HG03521 (cell line): ENCODE measurements at regions not wholly inside any gene's neighbourhood (a gene's known extent, or its start where the extent isn't known, plus 50 kb on each side); places are given as distances from the start of the nearest gene placed in this dataset.

Experiments used
- ATAC-seq: cut with Tn5 transposase; IDR thresholded peaks from one replicate; pipeline ENCODE4 v1.9.1; 2021; ENCODE audit warnings: mild to moderate bottlenecking, moderate library complexity; ENCODE audit not compliant: unreplicated experiment

DNA sequence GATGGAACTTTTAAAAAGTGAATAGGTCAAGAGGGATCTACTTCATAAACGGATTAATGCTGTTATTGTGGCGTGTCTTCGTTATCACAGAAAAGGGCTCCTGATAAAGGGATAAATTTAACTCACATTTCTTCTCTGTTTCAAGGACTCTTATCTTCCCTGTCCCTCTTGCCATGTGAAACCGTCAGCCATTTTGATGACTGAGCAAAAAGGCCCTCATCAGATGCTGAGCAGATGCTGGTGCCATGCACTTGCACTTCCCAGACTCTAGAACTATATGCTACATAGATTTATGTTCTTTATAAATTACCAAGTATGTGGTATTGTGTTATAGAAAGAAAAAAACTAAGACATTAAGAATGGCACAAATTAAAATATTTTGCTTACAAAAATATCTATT, 1011.8 kb upstream of the GBE1 start:
- no peak for ATAC-seq

DNA sequence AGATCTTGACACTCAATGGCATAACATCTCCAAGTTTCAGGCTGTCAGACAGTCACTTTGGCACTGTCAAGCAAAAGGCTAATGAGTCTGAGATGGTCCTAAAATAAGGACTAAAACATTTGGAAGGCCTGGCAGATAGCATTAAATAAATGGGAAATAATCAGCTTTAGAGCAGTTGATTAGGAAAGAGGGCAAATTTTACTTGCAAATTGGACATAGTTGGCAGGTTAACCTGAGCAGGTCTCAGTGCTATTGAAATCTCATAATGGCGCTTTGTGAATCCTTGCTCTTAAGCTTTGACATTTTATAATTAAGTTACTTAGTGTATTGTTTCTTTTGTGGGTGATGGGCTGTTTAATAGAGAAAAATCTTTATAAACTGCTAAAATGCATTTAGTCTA, 1003.1 kb upstream of the GBE1 start:
- ATAC-seq, result no peak

DNA sequence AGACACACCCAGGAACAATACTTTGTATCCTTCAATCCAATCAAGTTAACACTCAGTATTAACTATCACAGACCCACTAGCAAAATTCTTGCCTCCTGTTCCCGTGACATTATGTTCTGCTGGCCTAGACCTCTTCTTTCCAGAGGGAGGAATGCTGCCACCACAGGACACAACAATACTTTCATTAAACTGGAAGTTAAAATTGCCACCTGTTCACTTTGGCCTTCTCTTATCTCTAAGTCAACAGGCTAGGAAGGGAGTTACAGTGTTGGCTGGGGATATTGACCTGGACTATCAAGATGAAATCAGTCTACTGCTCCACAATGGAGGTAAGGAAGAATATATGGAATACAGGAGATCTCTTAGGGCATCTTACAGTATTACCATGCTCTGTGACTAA, 1000.4 kb upstream of the GBE1 start:
- no peak for ATAC-seq

DNA sequence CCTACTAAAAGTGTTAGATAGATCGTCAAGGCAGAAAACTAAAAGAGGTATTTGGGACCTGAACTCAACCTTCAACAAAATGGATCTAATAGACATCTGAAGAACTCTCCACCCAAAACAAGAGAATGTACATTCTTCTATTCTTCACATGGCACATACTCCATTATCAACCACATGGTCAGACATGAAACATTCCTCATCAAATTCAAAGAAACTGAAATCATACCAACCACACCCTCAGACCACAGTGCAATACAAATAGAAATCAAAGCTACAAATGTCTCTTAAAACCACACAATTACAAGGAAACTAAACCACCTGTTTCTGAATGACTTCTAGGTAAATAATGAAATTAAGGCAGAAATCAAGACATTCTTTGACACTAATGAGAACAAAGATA, 984.1 kb upstream of the GBE1 start:
- no peak for ATAC-seq

DNA sequence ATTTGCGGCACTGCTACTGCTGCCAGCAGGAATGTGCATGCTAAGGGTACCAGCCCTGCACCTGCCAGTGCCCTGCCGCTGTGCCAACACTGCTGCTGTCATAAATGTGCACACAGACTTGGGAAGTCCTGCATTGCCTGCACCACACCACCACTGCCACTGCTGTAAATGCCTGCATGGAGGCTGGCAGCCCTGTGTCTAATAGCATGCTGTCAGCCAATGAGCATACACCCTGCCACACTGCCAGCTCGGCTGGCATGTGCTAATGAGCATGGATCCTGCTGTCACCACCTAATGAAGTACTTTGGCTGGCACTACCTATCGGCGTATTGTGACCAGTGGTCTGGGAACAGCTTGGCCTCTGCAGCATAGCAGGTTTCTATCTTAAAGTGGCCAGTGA, 981.8 kb upstream of the GBE1 start:
- no peak for ATAC-seq

DNA sequence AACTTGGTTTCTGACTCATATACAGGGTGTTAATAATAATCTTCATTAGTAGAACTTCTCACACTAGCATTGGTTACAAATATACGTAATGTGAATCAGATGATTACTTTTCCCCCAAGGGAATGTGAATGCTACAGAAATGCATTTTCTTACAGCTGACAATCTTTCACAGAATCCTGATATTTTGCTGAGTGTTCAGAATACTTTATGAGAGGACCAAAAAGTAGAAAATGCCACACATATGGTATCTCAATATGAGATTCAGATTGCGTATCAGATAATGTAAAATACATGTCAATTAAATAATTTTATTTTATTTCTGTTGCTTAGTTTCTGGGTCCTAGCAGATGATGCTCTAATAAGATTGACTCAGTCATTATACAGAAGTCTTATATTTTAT, 979.9 kb upstream of the GBE1 start:
- no peak for ATAC-seq

DNA sequence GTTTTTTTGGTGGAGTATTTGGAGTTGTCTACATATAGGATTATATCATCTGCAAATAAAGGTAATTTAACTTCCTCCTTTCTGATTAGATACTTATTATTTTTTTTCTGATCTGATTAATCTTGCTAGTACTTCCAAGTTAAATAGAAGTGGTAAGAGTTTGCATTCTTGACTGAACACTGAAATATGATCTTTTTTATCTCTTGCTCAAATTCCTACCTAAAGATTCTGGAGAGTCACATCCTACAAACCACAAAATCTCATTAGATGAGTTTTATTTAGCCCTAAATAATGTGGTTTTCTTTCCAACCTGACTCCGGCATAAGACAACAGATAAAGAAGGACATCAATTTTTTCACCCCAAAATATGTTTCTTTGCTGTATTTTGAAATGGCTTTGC, 977.9 kb upstream of the GBE1 start:
- no peak for ATAC-seq

DNA sequence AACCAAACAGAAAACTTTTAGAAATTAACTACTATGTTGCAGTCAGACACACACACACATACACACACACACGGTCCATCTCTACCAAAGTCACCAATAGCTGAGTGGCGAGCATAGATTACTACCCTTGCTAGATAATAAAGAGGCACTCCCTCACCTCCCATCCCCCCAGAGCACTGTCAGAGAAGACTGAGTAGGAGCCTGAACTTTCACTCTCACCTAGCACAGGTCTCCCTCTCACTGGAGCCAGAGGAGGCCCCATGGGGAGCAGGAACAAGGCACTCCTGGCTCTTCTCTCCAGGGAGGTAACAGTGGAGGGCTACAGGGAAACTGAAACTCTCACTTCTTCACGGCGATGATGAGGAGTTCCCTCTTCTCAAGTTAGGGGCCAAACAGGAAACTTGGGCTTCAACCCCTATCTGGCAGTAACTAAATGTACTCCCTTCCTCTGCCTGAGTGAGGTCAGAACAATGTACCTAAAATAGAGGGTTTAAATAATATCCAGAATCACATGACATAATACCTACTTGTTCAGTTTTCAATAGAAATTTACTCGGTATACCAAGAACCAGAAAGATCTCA, 975.3 kb upstream of the GBE1 start:
- ATAC-seq, result no peak

DNA sequence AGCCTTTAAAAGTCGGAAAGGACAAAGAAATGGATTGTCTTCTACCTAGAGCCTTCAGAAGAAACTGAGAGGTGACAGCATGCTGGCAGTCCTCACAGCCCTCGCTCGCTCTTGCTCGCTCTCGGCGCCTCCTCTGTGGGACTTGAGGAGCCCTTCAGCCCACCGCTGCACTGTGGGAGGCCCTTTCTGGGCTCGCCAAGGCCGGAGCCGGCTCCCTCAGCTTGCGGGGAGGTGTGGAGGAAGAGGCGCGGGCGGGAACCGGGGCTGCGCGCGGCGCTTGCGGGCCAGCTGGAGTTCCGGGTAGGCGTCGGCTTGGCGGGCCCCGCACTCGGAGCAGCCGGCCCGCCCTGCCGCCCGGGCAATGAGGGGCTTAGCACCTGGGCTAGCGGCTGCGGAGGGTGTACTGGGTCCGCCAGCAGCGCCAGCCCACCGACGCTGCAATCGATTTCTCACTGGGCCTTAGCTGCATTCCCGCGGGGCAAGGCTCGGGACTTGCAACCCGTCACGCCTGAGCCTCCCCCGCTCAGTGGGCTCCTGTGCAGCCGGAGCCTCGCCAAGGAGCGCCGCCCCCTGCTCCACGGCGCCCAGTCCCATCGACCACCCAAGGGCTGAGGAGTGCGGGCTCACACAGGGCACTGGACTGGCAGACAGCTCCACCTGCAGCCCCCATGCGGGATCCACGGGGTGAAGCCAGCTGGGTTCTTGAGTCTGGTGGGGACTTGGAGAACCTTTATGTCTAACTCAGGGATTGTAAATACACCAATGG, 953.8 kb upstream of the GBE1 start:
- no peak for ATAC-seq

DNA sequence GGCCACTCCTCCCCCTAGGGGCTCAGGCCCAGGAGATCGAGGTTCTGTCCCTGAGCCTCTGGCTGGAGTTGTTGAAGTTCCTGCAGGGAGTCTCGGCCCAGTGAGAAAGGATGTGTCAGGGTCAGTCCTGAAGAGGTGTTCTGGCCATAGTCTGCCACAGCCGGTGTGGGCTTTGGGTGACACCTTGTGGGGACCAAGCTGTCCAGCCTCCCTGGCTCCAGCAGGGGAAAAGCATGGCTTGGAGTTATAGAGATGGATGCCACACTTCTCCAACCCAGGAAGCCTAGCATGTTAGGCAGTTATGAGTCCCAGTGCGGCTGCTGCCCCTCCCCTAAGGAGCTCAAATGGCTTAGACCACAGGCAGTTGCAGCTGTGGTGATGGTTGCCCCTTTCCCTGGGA, 945.6 kb upstream of the GBE1 start:
- ATAC-seq, result no peak

DNA sequence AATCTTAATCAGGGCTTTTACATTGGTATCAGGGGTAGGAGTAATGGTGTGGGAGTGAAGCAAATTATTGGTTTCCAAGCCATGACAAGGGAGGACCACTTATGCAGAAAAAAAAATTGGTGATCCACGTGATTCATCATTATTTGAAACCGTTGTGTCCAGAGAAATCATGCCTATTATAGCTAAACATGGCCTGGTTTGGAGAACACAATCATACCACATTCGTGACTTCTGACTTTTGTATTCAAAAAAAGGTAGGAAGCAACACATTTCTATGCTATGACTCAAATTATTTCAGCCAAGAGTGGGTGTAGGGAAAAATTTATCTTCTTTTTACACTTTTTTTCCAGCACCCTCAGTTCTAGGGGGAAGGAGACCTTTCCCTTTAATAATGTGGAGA, 924.3 kb upstream of the GBE1 start:
- ATAC-seq, result no peak

DNA sequence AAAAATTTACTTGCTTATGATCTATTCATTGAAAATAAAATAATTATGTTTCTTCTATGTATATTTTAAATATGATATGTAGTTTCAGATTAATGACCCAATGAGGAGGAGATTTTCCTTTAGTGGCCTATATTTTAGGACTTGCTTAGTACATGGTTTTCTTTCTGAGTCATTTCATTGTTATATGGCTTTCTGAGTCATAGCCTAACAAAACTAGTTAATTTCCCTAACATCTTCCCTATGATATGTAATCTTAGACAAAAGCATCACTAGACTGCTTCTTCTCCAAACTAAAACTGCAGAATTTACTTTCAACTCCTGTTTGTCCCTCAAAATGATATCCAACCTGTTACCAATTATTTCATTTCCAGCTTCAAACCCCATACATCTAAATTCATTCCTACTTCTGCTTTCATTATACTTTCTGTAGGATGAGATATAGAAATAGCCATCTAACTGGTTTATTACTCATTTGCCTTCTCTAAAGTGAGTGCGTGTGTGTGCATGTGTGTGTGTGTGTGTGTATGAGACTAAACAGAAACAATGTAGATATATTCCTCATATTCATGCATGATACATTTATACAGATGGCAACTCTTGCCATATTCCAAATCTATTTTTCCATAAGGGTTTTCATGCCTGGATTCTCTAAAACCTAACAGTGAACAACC, 915.0 kb upstream of the GBE1 start:
- no peak for ATAC-seq

DNA sequence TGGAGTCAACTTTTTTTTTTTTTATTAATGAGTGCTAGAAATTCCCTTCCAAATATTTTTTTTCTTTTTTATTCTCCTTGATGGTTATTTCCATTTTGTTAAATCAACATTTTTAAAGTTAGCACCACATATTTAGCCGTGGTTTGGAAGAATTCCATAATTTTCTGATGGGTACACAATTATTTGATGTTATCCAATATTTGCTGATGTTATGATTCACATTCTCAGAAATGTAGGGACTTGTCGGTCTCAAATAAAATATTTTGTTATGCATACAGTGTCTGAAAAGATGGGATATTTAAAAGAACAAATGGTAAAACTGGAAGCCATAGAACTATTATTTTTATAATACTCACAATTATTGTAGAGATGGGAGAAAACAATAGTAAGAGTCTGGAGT, 911.5 kb upstream of the GBE1 start:
- ATAC-seq, result no peak

DNA sequence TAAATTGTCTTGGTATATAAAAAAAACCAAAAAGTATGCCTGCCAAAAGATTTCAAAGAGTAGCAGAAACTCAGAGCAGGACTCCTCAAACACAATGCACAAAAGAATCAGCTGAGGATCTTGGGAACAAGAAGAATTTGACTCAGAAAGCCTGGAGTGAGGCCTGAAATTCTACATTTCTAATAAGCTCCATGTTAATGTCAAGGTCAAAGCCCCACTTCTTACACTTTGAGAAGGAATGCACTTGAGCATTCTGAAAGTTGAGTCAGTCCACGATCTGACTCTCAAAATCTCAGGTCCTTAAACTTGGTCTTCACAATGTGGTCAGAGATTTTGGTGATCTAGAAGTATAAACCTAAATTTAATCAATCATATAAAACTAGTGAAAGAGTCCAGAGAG, 910.0 kb upstream of the GBE1 start:
- no peak for ATAC-seq

DNA sequence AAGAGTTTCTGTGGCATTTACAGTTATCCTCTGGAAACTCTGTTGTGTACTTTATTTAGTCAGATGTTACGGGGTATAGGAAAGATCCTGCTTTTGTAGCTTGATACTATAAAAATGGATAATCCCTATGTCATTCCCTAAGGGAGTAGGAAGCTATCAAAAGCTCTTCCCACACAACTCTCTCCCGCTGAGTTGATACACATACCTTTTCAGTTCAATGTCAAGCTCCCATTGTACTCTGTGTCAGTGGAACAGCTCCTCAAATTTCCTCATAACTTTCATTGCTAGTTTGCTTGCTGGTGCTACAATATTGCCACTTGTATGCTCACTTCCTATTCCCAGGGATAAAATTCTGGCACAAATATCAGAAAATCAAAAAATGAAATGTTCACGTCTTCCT, 893.3 kb upstream of the GBE1 start:
- no peak for ATAC-seq

DNA sequence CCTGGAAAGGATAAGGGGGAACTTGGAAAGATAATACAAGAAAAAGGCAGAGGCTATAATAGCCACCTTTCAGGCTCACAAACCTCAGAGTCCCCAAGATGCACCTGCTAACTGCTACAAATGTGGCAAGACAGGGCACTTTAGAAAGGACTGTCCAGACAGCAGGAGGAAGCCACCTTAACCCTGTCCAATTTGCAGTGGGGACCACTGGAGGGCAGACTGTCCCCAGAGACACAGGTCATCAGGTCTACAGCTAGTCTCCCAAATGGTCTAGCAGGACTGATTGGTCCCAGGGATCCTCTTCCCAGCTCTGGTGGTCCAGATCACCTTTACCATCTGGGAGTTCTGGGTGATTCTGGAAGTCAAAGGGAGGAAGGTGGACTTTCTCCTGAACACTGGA, 882.5 kb upstream of the GBE1 start:
- no peak for ATAC-seq

DNA sequence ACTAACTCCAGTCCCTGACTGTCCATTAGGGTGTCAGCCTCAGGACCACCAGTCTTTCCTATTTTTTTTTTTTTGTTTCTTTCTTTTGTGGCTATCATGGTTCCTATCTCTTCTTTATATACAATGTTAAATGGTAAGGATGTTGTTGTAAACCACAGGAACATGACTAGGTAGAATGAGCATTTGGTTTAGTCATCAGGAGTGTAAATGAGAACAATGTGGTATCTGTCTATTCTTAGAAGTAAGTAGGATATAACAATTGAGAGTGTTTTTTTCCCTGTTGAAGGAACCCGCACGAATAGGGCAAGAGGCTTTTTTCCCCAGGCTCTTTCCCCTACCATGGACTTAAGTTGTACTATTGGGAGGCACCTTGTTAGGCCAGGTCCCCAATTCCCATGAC, 880.3 kb upstream of the GBE1 start:
- ATAC-seq, result no peak

DNA sequence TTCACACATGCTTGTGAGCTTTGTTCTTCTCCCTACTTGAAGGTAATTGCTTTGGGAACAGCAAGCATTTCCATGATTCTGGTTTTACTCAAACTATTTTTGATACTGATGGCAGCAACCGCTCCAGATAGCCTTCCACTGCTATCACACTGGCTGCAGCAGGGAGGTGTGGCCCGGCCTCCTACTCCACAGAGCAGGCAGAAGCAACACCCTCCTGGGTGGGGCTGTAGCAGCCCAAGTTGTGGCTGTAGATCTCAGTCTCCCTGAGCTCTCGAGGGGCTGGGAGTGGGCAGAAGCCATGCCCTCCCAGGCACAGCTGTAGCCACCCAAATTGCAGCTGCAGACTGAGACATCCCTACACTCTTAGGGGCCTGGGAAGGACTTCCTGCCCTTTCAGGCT, 878.8 kb upstream of the GBE1 start:
- no peak for ATAC-seq

DNA sequence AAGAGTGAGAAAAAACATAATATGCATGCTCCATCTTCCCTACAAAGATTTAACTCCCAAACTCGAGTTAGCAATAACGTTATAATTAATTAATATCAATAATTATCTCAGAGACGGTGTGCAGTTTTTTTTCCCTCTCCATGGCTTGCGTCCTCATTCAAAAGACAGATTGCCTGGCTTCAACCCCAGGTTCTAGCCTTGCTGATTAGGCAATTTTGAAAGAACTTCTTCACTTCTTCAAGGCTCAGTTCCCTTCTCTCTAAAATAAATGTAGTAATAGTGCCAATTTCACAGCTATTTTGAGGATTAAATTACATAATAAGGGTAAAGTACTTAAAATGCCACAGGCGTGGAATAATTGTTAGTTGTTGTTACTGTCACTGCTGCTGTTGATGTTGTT, 876.1 kb upstream of the GBE1 start:
- ATAC-seq, result no peak

DNA sequence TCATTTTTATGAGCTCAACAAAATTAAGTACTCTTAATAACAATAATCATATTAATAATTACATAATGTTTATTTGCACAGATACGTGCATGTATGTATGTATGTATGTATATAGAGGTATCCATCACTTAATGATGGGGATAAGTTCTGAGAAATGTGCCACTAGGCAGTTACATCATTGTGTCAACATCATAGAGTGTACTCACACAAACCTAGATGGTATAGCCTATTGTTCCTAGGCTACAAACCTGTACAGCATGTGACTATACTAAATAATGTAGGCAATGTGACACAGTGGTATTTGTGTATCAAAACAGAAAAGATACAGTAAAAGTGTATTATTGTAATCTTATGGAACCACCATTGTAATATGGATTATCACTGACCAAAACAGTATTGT, 874.7 kb upstream of the GBE1 start:
- ATAC-seq, result no peak

DNA sequence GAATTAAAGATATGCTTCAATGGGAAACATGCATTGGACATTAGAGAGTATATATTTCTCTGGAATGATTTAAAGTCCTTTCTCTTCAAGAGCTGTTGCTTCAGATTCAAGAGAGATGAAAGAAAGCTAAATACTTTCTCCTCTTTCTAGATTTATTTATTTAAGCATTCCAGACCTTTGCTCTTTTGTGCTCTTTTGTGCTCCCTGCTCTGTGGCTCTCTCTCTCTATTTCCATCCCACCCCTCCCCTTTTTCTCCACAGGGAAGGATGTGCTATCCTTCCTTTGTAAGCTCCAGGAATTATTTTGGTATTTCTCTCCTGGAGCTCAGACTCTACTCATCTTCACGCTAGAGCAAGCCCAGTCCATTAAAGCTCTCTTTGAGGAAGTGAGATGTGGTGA, 871.9 kb upstream of the GBE1 start:
- ATAC-seq, result no peak

DNA sequence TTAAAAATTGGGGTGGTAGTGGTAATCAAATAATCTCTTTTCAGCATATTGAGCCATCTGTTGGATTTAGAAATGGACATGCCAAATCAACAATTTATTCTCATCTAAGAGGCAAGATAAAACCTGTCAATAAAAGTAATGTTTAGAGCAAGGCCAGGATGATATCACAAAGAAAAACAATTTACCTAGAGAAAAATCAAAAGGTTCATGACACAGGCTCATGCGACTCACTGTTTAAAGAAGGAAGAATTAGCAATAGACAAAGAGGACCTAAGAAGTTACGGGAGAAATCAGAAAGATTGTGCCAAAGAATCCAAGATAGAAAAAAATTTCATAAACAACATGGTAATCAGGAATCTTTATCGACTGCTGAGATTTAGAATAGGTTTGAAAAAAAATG, 868.5 kb upstream of the GBE1 start:
- ATAC-seq, result no peak
